ENCODE measurements at regions not wholly inside any gene's neighbourhood (a gene's known extent, or its start where the extent isn't known, plus 50 kb on each side); places are given as distances from the start of the nearest gene placed in this dataset.

DNA sequence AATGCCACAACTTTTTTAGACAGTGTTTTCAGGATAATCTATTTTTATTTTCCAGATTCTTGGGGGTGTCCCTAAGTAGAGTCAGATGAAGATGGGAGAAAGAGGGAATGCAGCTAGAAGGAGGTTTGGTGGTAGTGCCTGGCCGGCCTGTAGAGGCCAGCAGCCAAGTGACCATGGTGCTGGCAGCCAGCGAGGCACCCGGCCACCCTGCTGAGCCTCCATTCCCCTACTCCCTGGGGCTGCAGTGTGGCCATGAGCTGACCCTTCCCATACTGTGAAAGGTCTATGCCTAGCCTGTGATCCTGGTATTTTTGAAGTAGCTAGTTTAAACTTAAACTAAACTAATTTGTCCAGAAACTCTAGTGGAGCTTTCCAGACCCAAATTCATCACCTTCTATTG is 268.6 kb downstream of the CYRIA start (continued):
- TF ChIP-seq, protein P1, sequence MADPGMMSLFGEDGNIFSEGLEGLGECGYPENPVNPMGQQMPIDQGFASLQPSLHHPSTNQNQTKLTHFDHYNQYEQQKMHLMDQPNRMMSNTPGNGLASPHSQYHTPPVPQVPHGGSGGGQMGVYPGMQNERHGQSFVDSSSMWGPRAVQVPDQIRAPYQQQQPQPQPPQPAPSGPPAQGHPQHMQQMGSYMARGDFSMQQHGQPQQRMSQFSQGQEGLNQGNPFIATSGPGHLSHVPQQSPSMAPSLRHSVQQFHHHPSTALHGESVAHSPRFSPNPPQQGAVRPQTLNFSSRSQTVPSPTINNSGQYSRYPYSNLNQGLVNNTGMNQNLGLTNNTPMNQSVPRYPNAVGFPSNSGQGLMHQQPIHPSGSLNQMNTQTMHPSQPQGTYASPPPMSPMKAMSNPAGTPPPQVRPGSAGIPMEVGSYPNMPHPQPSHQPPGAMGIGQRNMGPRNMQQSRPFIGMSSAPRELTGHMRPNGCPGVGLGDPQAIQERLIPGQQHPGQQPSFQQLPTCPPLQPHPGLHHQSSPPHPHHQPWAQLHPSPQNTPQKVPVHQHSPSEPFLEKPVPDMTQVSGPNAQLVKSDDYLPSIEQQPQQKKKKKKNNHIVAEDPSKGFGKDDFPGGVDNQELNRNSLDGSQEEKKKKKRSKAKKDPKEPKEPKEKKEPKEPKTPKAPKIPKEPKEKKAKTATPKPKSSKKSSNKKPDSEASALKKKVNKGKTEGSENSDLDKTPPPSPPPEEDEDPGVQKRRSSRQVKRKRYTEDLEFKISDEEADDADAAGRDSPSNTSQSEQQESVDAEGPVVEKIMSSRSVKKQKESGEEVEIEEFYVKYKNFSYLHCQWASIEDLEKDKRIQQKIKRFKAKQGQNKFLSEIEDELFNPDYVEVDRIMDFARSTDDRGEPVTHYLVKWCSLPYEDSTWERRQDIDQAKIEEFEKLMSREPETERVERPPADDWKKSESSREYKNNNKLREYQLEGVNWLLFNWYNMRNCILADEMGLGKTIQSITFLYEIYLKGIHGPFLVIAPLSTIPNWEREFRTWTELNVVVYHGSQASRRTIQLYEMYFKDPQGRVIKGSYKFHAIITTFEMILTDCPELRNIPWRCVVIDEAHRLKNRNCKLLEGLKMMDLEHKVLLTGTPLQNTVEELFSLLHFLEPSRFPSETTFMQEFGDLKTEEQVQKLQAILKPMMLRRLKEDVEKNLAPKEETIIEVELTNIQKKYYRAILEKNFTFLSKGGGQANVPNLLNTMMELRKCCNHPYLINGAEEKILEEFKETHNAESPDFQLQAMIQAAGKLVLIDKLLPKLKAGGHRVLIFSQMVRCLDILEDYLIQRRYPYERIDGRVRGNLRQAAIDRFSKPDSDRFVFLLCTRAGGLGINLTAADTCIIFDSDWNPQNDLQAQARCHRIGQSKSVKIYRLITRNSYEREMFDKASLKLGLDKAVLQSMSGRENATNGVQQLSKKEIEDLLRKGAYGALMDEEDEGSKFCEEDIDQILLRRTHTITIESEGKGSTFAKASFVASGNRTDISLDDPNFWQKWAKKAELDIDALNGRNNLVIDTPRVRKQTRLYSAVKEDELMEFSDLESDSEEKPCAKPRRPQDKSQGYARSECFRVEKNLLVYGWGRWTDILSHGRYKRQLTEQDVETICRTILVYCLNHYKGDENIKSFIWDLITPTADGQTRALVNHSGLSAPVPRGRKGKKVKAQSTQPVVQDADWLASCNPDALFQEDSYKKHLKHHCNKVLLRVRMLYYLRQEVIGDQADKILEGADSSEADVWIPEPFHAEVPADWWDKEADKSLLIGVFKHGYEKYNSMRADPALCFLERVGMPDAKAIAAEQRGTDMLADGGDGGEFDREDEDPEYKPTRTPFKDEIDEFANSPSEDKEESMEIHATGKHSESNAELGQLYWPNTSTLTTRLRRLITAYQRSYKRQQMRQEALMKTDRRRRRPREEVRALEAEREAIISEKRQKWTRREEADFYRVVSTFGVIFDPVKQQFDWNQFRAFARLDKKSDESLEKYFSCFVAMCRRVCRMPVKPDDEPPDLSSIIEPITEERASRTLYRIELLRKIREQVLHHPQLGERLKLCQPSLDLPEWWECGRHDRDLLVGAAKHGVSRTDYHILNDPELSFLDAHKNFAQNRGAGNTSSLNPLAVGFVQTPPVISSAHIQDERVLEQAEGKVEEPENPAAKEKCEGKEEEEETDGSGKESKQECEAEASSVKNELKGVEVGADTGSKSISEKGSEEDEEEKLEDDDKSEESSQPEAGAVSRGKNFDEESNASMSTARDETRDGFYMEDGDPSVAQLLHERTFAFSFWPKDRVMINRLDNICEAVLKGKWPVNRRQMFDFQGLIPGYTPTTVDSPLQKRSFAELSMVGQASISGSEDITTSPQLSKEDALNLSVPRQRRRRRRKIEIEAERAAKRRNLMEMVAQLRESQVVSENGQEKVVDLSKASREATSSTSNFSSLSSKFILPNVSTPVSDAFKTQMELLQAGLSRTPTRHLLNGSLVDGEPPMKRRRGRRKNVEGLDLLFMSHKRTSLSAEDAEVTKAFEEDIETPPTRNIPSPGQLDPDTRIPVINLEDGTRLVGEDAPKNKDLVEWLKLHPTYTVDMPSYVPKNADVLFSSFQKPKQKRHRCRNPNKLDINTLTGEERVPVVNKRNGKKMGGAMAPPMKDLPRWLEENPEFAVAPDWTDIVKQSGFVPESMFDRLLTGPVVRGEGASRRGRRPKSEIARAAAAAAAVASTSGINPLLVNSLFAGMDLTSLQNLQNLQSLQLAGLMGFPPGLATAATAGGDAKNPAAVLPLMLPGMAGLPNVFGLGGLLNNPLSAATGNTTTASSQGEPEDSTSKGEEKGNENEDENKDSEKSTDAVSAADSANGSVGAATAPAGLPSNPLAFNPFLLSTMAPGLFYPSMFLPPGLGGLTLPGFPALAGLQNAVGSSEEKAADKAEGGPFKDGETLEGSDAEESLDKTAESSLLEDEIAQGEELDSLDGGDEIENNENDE (IDR thresholded peaks at IDR 0.05; ENCODE audit: insufficient replicate concordance, low read length) = no peak
- no peak for TF ChIP-seq TEAD4 (IDR thresholded peaks at IDR 0.05; ENCODE audit: low read depth, low read length)
- no peak for TF ChIP-seq GTF2F1 (IDR thresholded peaks at IDR 0.05; ENCODE audit: borderline replicate concordance, low read depth, low read length)

Data from H1 (cell line).